ENCODE measurements at regions not wholly inside any gene's neighbourhood (a gene's known extent, or its start where the extent isn't known, plus 50 kb on each side); places are given as distances from the start of the nearest gene placed in this dataset.

- ChIA-PET RAD21 (ENCODE audit: unreplicated experiment) (no interaction called here), SMC1A (ENCODE audit: uncharacterized antibody, unreplicated experiment) (no interaction called here), CTCF (no interaction called here), POLR2A (no interaction called here)
- no peak for FAIRE-seq
- Histone ChIP-seq H3K9ac (ENCODE audit: control insufficient read depth, insufficient read depth, low read length) (no peak overlapping the region), H3K4me2 (ENCODE audit: control insufficient read depth, insufficient read depth) (no peak overlapping the region), H2AFZ (ENCODE audit: control insufficient read depth, low read depth, low read length) (no peak overlapping the region), H3K9me3 (replicated peaks; ENCODE audit: control insufficient read depth, insufficient read depth, low read length) (no peaks in the 10 kb centered on the region), H3K4me1 (ENCODE audit: control insufficient read depth, insufficient read depth, low read length) (peaks cover 25% of the 10 kb centered on the region), H3K4me3 (no peak overlapping the region), H3K27ac (ENCODE audit: control insufficient read depth, insufficient read depth) (no peak overlapping the region), H3K36me3 (ENCODE audit: control insufficient read depth in 2 of 2, insufficient read depth in 2 of 2, low read length in 1 of 2) (no peaks in the 10 kb centered on the region), H4K20me1 (ENCODE audit: control insufficient read depth, insufficient read depth) (no peaks in the 10 kb centered on the region), H3K27me3 (replicated peaks in 1 of 2; ENCODE audit: control insufficient read depth in 2 of 2, insufficient read depth in 2 of 2, low read length in 1 of 2) (no peaks in the 10 kb centered on the region; a peak in 1 of 4 replicates), H3K79me2 (ENCODE audit: control insufficient read depth, insufficient read depth, low read length) (no peaks in the 10 kb centered on the region)
- in situ Hi-C loops (cut with MboI) = no loop called here
- DNase-seq (ENCODE audit: low read depth, low spot score) = no peak
- BruUV-seq (replicated peaks) = no TSS peak
- intact Hi-C loops (cut with micrococcal nuclease; ENCODE audit: unreplicated experiment) = no loop called here
- 3% methylated on average over 2 of the region's 2 CpGs for WGBS (ENCODE audit: insufficient coverage, insufficient replicate concordance, low lambda C conversion rate, missing lambda C conversion rate)
- TF ChIP-seq GABPA (IDR thresholded peaks at IDR 0.05; ENCODE audit: low read depth) = no peak
- TF ChIP-seq, protein P1, sequence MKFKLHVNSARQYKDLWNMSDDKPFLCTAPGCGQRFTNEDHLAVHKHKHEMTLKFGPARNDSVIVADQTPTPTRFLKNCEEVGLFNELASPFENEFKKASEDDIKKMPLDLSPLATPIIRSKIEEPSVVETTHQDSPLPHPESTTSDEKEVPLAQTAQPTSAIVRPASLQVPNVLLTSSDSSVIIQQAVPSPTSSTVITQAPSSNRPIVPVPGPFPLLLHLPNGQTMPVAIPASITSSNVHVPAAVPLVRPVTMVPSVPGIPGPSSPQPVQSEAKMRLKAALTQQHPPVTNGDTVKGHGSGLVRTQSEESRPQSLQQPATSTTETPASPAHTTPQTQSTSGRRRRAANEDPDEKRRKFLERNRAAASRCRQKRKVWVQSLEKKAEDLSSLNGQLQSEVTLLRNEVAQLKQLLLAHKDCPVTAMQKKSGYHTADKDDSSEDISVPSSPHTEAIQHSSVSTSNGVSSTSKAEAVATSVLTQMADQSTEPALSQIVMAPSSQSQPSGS (IDR thresholded peaks at IDR 0.05; ENCODE audit: low read length) = no peak
- no peak for TF ChIP-seq YY1 (IDR thresholded peaks at IDR 0.05; ENCODE audit: low read depth, low read length)
- no peak for TF ChIP-seq IRF5 (IDR thresholded peaks at IDR 0.05; ENCODE audit: borderline replicate concordance)
- no peak for TF ChIP-seq MYB (IDR thresholded peaks at IDR 0.05; ENCODE audit: borderline replicate concordance, low read depth, low read length)
- TF ChIP-seq BHLHE40 (IDR thresholded peaks at IDR 0.05; ENCODE audit: borderline replicate concordance in 1 of 2, low read depth in 2 of 2, low read length in 1 of 2) = no peak
- no peak for TF ChIP-seq HDAC6 (IDR thresholded peaks at IDR 0.05; ENCODE audit: unreplicated experiment)
- TF ChIP-seq MXI1 (IDR thresholded peaks at IDR 0.05; ENCODE audit: low read depth, low read length) = no peak
- TF ChIP-seq HCFC1 (IDR thresholded peaks at IDR 0.05; ENCODE audit: low read length) = no peak
- no peak for TF ChIP-seq ETV6 (conservative IDR thresholded peaks at IDR 0.05 in 1 of 2, IDR thresholded peaks at IDR 0.05 in 1 of 2; ENCODE audit: borderline replicate concordance in 1 of 2, low read depth in 1 of 2)
- no peak for TF ChIP-seq ZNF384 (IDR thresholded peaks at IDR 0.05; ENCODE audit: borderline replicate concordance, low read depth, low read length)
- TF ChIP-seq SUPT20H (IDR thresholded peaks at IDR 0.05; ENCODE audit: borderline replicate concordance, control insufficient read depth, low read depth, low read length) = no peak
- no peak for TF ChIP-seq ESRRA (IDR thresholded peaks at IDR 0.05; ENCODE audit: low read length)
- TF ChIP-seq CBX3 (IDR thresholded peaks at IDR 0.05; ENCODE audit: borderline replicate concordance, low read depth) = no peak
- TF ChIP-seq SREBF1 (IDR thresholded peaks at IDR 0.05; ENCODE audit: low read length) = no peak
- TF ChIP-seq, protein P2, sequence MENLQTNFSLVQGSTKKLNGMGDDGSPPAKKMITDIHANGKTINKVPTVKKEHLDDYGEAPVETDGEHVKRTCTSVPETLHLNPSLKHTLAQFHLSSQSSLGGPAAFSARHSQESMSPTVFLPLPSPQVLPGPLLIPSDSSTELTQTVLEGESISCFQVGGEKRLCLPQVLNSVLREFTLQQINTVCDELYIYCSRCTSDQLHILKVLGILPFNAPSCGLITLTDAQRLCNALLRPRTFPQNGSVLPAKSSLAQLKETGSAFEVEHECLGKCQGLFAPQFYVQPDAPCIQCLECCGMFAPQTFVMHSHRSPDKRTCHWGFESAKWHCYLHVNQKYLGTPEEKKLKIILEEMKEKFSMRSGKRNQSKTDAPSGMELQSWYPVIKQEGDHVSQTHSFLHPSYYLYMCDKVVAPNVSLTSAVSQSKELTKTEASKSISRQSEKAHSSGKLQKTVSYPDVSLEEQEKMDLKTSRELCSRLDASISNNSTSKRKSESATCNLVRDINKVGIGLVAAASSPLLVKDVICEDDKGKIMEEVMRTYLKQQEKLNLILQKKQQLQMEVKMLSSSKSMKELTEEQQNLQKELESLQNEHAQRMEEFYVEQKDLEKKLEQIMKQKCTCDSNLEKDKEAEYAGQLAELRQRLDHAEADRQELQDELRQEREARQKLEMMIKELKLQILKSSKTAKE (IDR thresholded peaks at IDR 0.05; ENCODE audit: low read depth, poor library complexity, severe bottlenecking) = no peak
- no peak for TF ChIP-seq SMAD5 (IDR thresholded peaks at IDR 0.05; ENCODE audit: low read depth)
- no peak for ATAC-seq
Observed at GRCh38 chr10:8129438-8129837, 75.0 kb downstream of the GATA3 start.
